ENCODE measurements at regions not wholly inside any gene's neighbourhood (a gene's known extent, or its start where the extent isn't known, plus 50 kb on each side); places are given as distances from the start of the nearest gene placed in this dataset.

- no peak overlapping the region for H3K4me3 ChIP-seq
- WGBS = 74% methylated on average over 5 of the region's 5 CpGs
- intact Hi-C loops (cut with DNase I) = loop anchor here (10.0 kb wide), 1 partner anchor 554 kb away; no protein-coding TSS in a partner anchor
- no peaks in the 10 kb centered on the region for H3K9me3 ChIP-seq
- H3K36me3 ChIP-seq = no peaks in the 10 kb centered on the region
- no peak for DNase-seq (ENCODE audit: low spot score)
- no peaks in the 10 kb centered on the region for H3K27me3 ChIP-seq (replicated peaks; ENCODE audit: insufficient read depth)
- TF ChIP-seq POLR2AphosphoS5 (IDR thresholded peaks at IDR 0.05) (no peak), CTCF (IDR thresholded peaks at IDR 0.05) (no peak), POLR2A (IDR thresholded peaks at IDR 0.05) (no peak)
- peaks cover 5% of the 10 kb centered on the region for H3K4me1 ChIP-seq (replicated peaks)
- H3K27ac ChIP-seq = no peak overlapping the region
These were observed 76.0 kb downstream of the SYNE3 start for GRCh38 chr14:95440496-95440895.

GRCh38 chr14:95439881-95440280 lies 76.6 kb downstream of the SYNE3 start:
- no peak overlapping the region for H3K4me3 ChIP-seq
- no peak overlapping the region for H3K27ac ChIP-seq
- TF ChIP-seq POLR2AphosphoS5 (IDR thresholded peaks at IDR 0.05) (no peak), CTCF (IDR thresholded peaks at IDR 0.05) (no peak), POLR2A (IDR thresholded peaks at IDR 0.05) (no peak)
- H3K27me3 ChIP-seq (replicated peaks; ENCODE audit: insufficient read depth) = no peaks in the 10 kb centered on the region
- 87% methylated on average over 14 of the region's 14 CpGs for WGBS
- H3K4me1 ChIP-seq (replicated peaks) = peaks cover 1% of the 10 kb centered on the region
- no peaks in the 10 kb centered on the region for H3K9me3 ChIP-seq
- no peaks in the 10 kb centered on the region for H3K36me3 ChIP-seq
- intact Hi-C loops (cut with DNase I) = loop anchor here (10.0 kb wide), 2 partner anchors 335 to 555 kb away; no protein-coding TSS in a partner anchor
- no peak for DNase-seq (ENCODE audit: low spot score)

- intact Hi-C loops (cut with DNase I) = loop anchor here (10.0 kb wide), 1 partner anchor 333 kb away; no protein-coding TSS in a partner anchor
- 97% methylated on average over 5 of the region's 5 CpGs for WGBS
- H3K9me3 ChIP-seq = no peaks in the 10 kb centered on the region
- no peak overlapping the region for H3K27ac ChIP-seq
- H3K27me3 ChIP-seq (replicated peaks; ENCODE audit: insufficient read depth) = no peaks in the 10 kb centered on the region
- DNase-seq (ENCODE audit: low spot score) = no peak
- no peaks in the 10 kb centered on the region for H3K36me3 ChIP-seq
- H3K4me3 ChIP-seq = no peak overlapping the region
- H3K4me1 ChIP-seq (replicated peaks) = no peaks in the 10 kb centered on the region
- TF ChIP-seq POLR2A (IDR thresholded peaks at IDR 0.05) (no peak), CTCF (IDR thresholded peaks at IDR 0.05) (no peak), POLR2AphosphoS5 (IDR thresholded peaks at IDR 0.05) (no peak)
These were observed 78.7 kb downstream of the SYNE3 start for GRCh38 chr14:95437715-95438114.

GRCh38 chr14:95436354-95436753 lies 80.1 kb downstream of the SYNE3 start:
- no peak overlapping the region for H3K27ac ChIP-seq
- H3K4me1 ChIP-seq (replicated peaks) = no peaks in the 10 kb centered on the region
- H3K27me3 ChIP-seq (replicated peaks; ENCODE audit: insufficient read depth) = no peaks in the 10 kb centered on the region
- H3K4me3 ChIP-seq = no peak overlapping the region
- no peaks in the 10 kb centered on the region for H3K9me3 ChIP-seq
- no peak for TF ChIP-seq POLR2A (IDR thresholded peaks at IDR 0.05)
- TF ChIP-seq CTCF (IDR thresholded peaks at IDR 0.05) = no peak
- TF ChIP-seq POLR2AphosphoS5 (IDR thresholded peaks at IDR 0.05) = no peak
- no peak for DNase-seq (ENCODE audit: low spot score)
- WGBS = 91% methylated on average over 4 of the region's 4 CpGs
- intact Hi-C loops (cut with DNase I) = loop anchor here (10.0 kb wide), 1 partner anchor 332 kb away; no protein-coding TSS in a partner anchor
- no peaks in the 10 kb centered on the region for H3K36me3 ChIP-seq

GRCh38 chr14:95434121-95434520 lies 82.3 kb downstream of the SYNE3 start:
- no peaks in the 10 kb centered on the region for H3K36me3 ChIP-seq
- H3K4me1 ChIP-seq (replicated peaks) = no peaks in the 10 kb centered on the region
- H3K9me3 ChIP-seq = no peaks in the 10 kb centered on the region
- intact Hi-C loops (cut with DNase I) = loop anchor here (2.0 to 10.0 kb wide), 2 partner anchors 329 to 739 kb away; no protein-coding TSS in a partner anchor
- no peak for DNase-seq (ENCODE audit: low spot score)
- TF ChIP-seq CTCF (IDR thresholded peaks at IDR 0.05) (no peak), POLR2A (IDR thresholded peaks at IDR 0.05) (no peak), POLR2AphosphoS5 (IDR thresholded peaks at IDR 0.05) (no peak)
- no peak overlapping the region for H3K4me3 ChIP-seq
- 25% methylated on average over 1 of the region's 1 CpG for WGBS
- H3K27ac ChIP-seq = no peak overlapping the region
- no peaks in the 10 kb centered on the region for H3K27me3 ChIP-seq (replicated peaks; ENCODE audit: insufficient read depth)

Measured in prostate gland (tissue), 2 donors.